ENCODE measurements at regions not wholly inside any gene's neighbourhood (a gene's known extent, or its start where the extent isn't known, plus 50 kb on each side); places are given as distances from the start of the nearest gene placed in this dataset.
"Not testable (repeated sequence)": the region's sequence is repeated elsewhere in the genome, so short reads cannot be mapped to it uniquely, and the experiment has no call there.

DNA sequence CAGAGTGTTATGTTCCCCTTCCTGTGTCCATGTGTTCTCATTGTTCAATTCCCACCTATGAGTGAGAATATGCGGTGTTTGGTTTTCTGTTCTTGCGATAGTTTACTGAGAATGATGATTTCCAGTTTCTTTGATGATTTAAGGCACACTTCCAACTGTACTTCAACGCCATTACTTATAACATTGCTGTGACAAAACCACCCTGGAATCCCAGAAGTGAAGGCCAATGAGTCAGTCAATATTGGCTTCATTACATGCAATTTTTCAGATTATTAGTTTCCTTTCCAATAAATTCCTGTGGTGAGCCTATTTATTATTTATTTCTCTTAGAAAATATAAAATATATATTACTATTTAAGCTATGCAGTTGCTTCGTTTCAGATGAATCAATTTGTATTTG is 153.5 kb upstream of the LRP1B start:
- H3K36me3 Mint-ChIP-seq; DNase-seq; H3K4me3 Mint-ChIP-seq; H3K9me3 Mint-ChIP-seq (ENCODE audit: low read depth); H3K4me1 Mint-ChIP-seq; CTCF ChIA-PET; H3K27me3 Mint-ChIP-seq; ATAC-seq; H3K27ac Mint-ChIP-seq: not testable (repeated sequence)

DNA sequence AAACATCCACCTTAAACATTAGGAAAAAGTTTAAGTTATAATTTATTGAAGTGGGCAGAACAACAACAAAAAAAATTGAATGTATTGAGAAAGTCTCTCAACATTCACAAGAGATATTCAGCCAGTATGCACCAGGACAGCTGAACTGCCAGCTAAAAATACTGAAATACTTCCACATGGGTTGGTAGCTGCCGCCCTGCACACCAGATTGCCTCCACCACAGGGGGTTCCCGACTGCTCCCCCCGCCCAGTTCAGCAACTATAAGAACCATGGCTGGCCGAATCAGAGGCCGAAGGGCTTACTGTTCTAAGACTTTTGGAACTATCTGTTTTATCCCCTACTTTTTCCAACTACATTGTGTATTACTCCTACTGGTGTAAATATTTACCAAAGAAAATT is 150.0 kb upstream of the LRP1B start:
- DNase-seq (no peak), ATAC-seq (no peak)
- CTCF ChIA-PET, result no interaction called here
- no peaks in the 10 kb centered on the region for H3K9me3 Mint-ChIP-seq (ENCODE audit: low read depth)
- H3K27me3 Mint-ChIP-seq, result no peaks in the 10 kb centered on the region
- no peaks in the 10 kb centered on the region for H3K36me3 Mint-ChIP-seq
- H3K4me3 Mint-ChIP-seq, result no peak overlapping the region
- no peak overlapping the region for H3K27ac Mint-ChIP-seq
- no peaks in the 10 kb centered on the region for H3K4me1 Mint-ChIP-seq

DNA sequence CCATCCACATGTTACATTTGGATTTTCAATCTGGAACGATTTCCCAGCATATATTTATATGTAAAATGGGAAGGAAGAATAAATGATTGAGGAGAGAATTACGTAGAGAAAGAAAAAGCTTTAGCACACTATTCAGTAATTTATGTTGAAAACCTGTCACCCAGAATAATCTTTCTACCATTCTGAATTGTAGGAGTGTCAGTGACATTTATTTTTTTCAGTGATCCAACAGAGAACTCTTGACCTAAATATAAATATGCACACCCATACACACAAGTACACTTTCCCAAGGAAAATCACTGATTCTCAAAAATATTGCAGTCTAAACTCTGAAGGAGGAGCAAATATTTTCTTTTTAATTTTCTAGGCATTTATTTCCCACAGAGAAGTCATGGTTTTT is 140.2 kb upstream of the LRP1B start:
- CTCF ChIA-PET, result no interaction called here
- H3K27me3 Mint-ChIP-seq, result no peaks in the 10 kb centered on the region

DNA sequence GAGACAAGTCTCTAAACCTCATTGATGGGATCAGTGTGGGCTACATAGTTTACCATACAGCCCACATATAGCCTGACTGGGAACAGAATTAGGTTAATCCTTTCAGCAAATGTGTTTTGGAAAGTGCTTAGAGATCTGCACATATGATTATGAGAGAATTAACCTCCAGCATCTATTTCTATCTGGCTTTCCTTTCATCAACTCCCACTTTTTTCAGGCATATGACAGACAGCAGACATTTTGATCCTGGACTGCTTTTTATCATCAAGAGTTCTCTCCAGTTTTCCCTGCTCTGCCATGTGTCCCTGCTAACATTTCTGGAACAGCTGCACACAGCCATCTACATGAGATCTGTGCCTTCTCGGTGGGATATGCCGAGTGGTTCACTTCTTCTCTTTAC is 139.5 kb upstream of the LRP1B start:
- H3K4me3 Mint-ChIP-seq, result no peak overlapping the region
- no peak for ATAC-seq
- no peaks in the 10 kb centered on the region for H3K36me3 Mint-ChIP-seq
- H3K4me1 Mint-ChIP-seq, result no peaks in the 10 kb centered on the region
- no peaks in the 10 kb centered on the region for H3K9me3 Mint-ChIP-seq (ENCODE audit: low read depth)
- no peak overlapping the region for H3K27ac Mint-ChIP-seq
- DNase-seq, result no peak
- CTCF ChIA-PET, result no interaction called here
- no peaks in the 10 kb centered on the region for H3K27me3 Mint-ChIP-seq

More for the DNA sequence above, 140.2 kb upstream of the LRP1B start:
- Mint-ChIP-seq H3K27ac (no peak overlapping the region), H3K4me1 (no peaks in the 10 kb centered on the region), H3K36me3 (no peaks in the 10 kb centered on the region), H3K9me3 (ENCODE audit: low read depth) (no peaks in the 10 kb centered on the region), H3K4me3 (no peak overlapping the region)
- DNase-seq, result no peak
- ATAC-seq, result no peak

- DNase-seq (no peak), ATAC-seq (no peak)
- CTCF ChIA-PET, result no interaction called here
Measured at GRCh38 chr2:142259356-142259755, 128.5 kb upstream of the LRP1B start.

DNA sequence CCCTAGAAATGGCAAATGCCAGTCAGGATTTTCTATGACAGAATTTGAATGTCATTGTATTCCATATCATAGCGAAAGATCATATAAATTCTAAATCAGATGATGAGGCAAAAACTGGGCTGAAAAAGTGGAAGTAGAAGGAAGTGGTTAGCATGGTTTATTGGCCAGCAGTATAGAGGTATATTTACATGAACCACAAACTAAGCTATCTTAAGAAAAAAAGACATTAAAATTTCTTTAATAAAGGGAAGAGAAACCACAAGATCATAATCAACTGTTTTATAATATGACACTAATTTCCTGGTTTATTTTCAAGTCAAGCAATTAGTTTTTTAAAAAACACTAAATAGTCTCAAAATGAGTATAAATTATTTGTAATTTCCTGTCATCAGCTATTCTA is 123.2 kb upstream of the LRP1B start:
- ATAC-seq, result no peak
- Mint-ChIP-seq H3K36me3 (no peaks in the 10 kb centered on the region), H3K9me3 (ENCODE audit: low read depth) (peaks cover 2% of the 10 kb centered on the region), H3K27ac (no peak overlapping the region), H3K4me3 (no peak overlapping the region), H3K4me1 (no peaks in the 10 kb centered on the region), H3K27me3 (no peaks in the 10 kb centered on the region)
- CTCF ChIA-PET, result no interaction called here
- no peak for DNase-seq

More at GRCh38 chr2:142259356-142259755, 128.5 kb upstream of the LRP1B start:
- Mint-ChIP-seq H3K9me3 (ENCODE audit: low read depth) (peaks cover 2% of the 10 kb centered on the region), H3K27ac (no peak overlapping the region), H3K36me3 (no peaks in the 10 kb centered on the region), H3K4me1 (no peaks in the 10 kb centered on the region), H3K4me3 (no peak overlapping the region), H3K27me3 (no peaks in the 10 kb centered on the region)

DNA sequence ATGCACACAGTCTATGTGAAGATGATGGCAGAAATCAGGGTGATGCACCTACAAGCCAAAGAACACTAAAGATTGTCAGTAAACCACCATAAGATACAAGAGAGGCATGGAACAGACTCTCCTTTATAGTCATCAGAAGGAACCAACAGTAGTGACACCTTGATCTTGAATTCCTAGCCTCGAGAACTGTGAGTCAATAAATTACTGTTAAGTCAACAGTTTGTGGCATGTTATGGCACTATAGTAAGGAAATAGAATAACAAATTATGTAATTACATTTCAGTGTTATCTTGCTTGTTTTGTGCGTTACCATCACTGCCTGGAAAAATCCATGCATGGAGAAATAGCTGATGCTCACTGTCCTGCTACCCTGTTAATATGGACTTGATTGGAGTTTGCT is 110.2 kb upstream of the LRP1B start:
- Mint-ChIP-seq H3K27me3 (no peaks in the 10 kb centered on the region), H3K9me3 (ENCODE audit: low read depth) (peaks cover 6% of the 10 kb centered on the region), H3K27ac (no peak overlapping the region), H3K4me3 (no peak overlapping the region), H3K36me3 (no peaks in the 10 kb centered on the region), H3K4me1 (no peaks in the 10 kb centered on the region)
- CTCF ChIA-PET, result no interaction called here
- DNase-seq (no peak), ATAC-seq (no peak)

DNA sequence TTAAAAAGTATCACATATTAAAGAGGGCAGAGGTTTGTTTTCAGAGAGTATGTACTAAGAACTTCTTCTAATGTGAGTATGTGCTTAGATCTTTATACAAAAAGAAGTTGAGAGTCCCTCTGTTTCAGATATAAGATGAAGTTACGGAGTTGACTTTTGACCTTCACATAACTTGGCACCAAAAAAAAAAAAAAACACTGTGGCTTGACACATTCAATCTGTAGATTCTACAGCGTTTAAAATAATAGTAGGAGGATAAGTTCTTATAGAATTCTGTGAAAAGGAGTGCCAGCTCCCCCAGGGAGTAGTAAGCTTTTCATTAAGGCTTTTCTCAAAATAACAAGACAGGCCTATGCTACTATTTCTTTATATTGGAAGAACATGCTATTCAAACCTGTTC is 105.4 kb upstream of the LRP1B start:
- no peaks in the 10 kb centered on the region for H3K27me3 Mint-ChIP-seq
- CTCF ChIA-PET, result no interaction called here
- H3K36me3 Mint-ChIP-seq, result no peaks in the 10 kb centered on the region
- H3K9me3 Mint-ChIP-seq (ENCODE audit: low read depth), result peaks cover 9% of the 10 kb centered on the region
- DNase-seq (no peak), ATAC-seq (no peak)
- no peak overlapping the region for H3K4me3 Mint-ChIP-seq
- H3K4me1 Mint-ChIP-seq, result no peaks in the 10 kb centered on the region
- H3K27ac Mint-ChIP-seq, result no peak overlapping the region

GRCh38 chr2:142234741-142235140 is 103.9 kb upstream of the LRP1B start:
- H3K9me3 Mint-ChIP-seq (ENCODE audit: low read depth), result peaks cover 6% of the 10 kb centered on the region

DNA sequence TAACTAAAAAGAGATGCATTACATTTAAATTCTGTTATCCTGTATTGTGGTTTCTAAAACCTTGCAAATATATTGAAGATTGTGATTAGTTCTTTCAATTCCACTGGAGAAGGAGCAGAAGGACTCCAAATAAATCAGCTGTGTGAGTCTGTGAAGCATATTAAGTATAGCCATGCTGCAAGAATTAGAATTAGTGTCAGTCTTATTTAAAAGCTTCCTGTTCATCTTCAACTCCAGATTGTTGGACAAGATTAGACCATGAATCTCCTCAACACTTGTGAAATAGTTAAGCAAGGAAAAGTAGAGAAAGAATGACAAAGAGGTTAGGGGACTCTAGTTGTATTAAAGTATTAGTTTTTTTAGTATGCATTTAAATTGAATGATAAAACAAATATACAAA is 92.5 kb upstream of the LRP1B start:
- H3K27me3 Mint-ChIP-seq, result no peaks in the 10 kb centered on the region
- no peak overlapping the region for H3K27ac Mint-ChIP-seq
- H3K4me3 Mint-ChIP-seq, result no peak overlapping the region
- no peak for DNase-seq
- no peaks in the 10 kb centered on the region for H3K36me3 Mint-ChIP-seq
- CTCF ChIA-PET, result no interaction called here
- ATAC-seq, result no peak
- peaks cover 6% of the 10 kb centered on the region for H3K9me3 Mint-ChIP-seq (ENCODE audit: low read depth)
- H3K4me1 Mint-ChIP-seq, result no peaks in the 10 kb centered on the region

More at GRCh38 chr2:142234741-142235140, 103.9 kb upstream of the LRP1B start:
- Mint-ChIP-seq H3K36me3 (no peaks in the 10 kb centered on the region), H3K27me3 (no peaks in the 10 kb centered on the region), H3K27ac (no peak overlapping the region), H3K4me1 (no peaks in the 10 kb centered on the region), H3K4me3 (no peak overlapping the region)
- ATAC-seq (no peak), DNase-seq (no peak)
- CTCF ChIA-PET, result no interaction called here

GRCh38 chr2:142222715-142223114 is 91.9 kb upstream of the LRP1B start:
- no peak overlapping the region for H3K27ac Mint-ChIP-seq

DNA sequence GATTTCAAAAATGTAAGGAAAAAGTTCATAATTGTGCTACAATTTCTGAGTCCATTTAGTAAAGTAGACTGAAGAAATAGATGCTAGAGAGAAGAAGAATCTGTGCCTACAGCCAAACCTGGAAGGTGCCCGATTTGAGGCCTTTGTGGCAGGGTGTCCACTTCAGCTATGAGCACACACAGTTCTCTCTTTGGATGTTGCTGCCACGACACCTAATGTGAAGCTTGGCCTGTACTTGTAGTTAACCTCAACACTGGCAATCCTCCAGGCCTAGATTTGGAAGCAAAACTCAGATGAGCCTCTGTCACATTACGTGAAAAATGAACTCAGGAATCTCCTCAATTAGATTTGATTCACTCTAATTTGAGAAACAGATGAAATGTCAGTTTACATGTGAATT is 90.1 kb upstream of the LRP1B start:
- Mint-ChIP-seq H3K9me3 (ENCODE audit: low read depth) (peaks cover 4% of the 10 kb centered on the region), H3K4me3 (no peak overlapping the region), H3K27ac (no peak overlapping the region), H3K36me3 (no peaks in the 10 kb centered on the region), H3K4me1 (no peaks in the 10 kb centered on the region), H3K27me3 (no peaks in the 10 kb centered on the region)
- no peak for DNase-seq
- ATAC-seq, result no peak
- CTCF ChIA-PET, result no interaction called here

More at GRCh38 chr2:142222715-142223114, 91.9 kb upstream of the LRP1B start:
- H3K27me3 Mint-ChIP-seq, result no peaks in the 10 kb centered on the region
- H3K9me3 Mint-ChIP-seq (ENCODE audit: low read depth), result peaks cover 2% of the 10 kb centered on the region
- no peaks in the 10 kb centered on the region for H3K36me3 Mint-ChIP-seq
- ATAC-seq (no peak), DNase-seq (no peak)
- H3K4me3 Mint-ChIP-seq, result no peak overlapping the region
- H3K4me1 Mint-ChIP-seq, result no peaks in the 10 kb centered on the region
- CTCF ChIA-PET, result no interaction called here

GRCh38 chr2:142220239-142220638 is 89.4 kb upstream of the LRP1B start:
- CTCF ChIA-PET, result no interaction called here
- H3K4me3 Mint-ChIP-seq, result no peak overlapping the region
- no peak for DNase-seq
- peaks cover 3% of the 10 kb centered on the region for H3K9me3 Mint-ChIP-seq (ENCODE audit: low read depth)
- no peak overlapping the region for H3K27ac Mint-ChIP-seq
- no peaks in the 10 kb centered on the region for H3K27me3 Mint-ChIP-seq
- ATAC-seq, result no peak
- H3K4me1 Mint-ChIP-seq, result no peaks in the 10 kb centered on the region
- H3K36me3 Mint-ChIP-seq, result no peaks in the 10 kb centered on the region

DNA sequence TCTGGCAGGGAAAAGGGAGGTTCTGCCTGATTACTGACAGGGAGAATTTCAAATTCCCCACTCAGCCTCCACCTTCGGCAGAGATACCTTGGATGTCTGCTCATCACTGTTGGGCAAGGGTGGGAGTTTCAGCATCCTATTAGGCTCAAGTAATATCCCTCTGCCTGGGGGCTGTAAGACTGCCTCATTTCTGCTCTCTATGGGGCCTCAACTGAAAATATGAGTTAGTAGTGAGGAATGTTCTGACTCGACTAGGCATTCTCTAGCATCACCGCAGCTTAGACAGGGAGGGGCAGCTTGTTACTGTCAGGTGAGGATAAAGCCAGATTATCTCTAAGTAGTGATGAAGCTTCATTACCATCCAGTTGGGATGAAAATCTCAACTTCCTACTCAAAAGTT is 87.7 kb upstream of the LRP1B start:
- CTCF ChIA-PET, result no interaction called here
- no peaks in the 10 kb centered on the region for H3K27me3 Mint-ChIP-seq
- H3K4me1 Mint-ChIP-seq, result no peaks in the 10 kb centered on the region
- no peak for ATAC-seq
- H3K4me3 Mint-ChIP-seq, result no peak overlapping the region
- no peaks in the 10 kb centered on the region for H3K36me3 Mint-ChIP-seq
- DNase-seq, result no peak
- H3K27ac Mint-ChIP-seq, result no peak overlapping the region
- H3K9me3 Mint-ChIP-seq (ENCODE audit: low read depth), result peaks cover 5% of the 10 kb centered on the region

DNA sequence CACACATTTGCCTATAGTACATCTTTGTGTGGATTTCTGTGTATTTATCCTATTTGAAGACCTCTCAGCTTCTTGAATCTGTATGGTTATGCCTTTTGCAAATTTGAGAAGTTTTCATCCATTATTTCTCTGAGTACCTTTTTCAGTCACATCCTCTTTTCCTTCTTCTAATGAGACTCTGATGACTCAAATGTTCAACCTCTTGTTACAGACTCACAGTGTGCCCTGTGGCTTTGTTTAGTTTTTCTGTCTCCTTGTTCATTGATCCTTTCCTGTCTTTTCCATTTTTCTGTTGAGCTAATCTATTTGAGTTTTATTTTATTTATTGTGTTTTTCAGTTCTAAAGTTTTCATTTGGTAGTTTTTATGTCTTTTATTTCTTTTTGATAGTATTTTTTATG is 87.0 kb upstream of the LRP1B start:
- CTCF ChIA-PET, result no interaction called here
- ATAC-seq, result no peak
- H3K36me3 Mint-ChIP-seq, result no peaks in the 10 kb centered on the region
- no peak for DNase-seq
- no peak overlapping the region for H3K4me3 Mint-ChIP-seq
- H3K9me3 Mint-ChIP-seq (ENCODE audit: low read depth), result peaks cover 5% of the 10 kb centered on the region
- no peaks in the 10 kb centered on the region for H3K4me1 Mint-ChIP-seq
- H3K27ac Mint-ChIP-seq, result no peak overlapping the region
- no peaks in the 10 kb centered on the region for H3K27me3 Mint-ChIP-seq

All from activated CD8-positive, alpha-beta memory T cell treated with anti-CD3 and anti-CD28 coated beads, Interleukin-2, amount 10 ng/mL, durations not matched to agents 7 days and 5 days (primary cell).